ENCODE measurements at regions not wholly inside any gene's neighbourhood (a gene's known extent, or its start where the extent isn't known, plus 50 kb on each side); places are given as distances from the start of the nearest gene placed in this dataset.
"Not testable (repeated sequence)": the region's sequence is repeated elsewhere in the genome, so short reads cannot be mapped to it uniquely, and the experiment has no call there.

- no peak for DNase-seq (ENCODE audit: low spot score)
Measured at GRCh38 chr6:3962291-3963280, 113.4 kb downstream of the FAM50B start.

DNA sequence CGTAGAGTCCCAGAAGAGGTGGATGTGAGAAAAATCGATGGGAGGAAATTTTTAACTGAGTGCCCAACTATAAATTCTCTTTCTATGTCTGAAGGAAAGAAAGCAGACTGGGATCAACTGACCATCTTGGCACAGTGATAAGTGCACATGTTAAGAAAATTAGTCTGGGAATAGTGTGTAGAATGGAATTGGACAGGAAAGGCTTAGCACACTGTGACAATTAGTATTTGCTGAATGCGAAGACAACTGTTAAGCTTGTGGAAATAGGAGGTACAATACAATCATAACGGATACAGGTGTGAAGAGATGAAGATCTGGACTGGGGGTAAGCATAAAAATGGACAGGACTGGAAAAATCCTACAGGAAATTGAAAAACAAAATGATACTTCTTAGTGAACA, 114.3 kb downstream of the FAM50B start:
- DNase-seq (ENCODE audit: low spot score), result no peak

- no peak for DNase-seq (ENCODE audit: low spot score)
Measured at GRCh38 chr6:3965071-3965718, 113.7 kb downstream of the FAM217A start.

GRCh38 chr6:3966426-3966825, 112.5 kb downstream of the FAM217A start:
- no peak for DNase-seq (ENCODE audit: low spot score)

GRCh38 chr6:3970097-3970496, 108.8 kb downstream of the FAM217A start:
- DNase-seq (ENCODE audit: low spot score), result no peak

- not testable (repeated sequence) for DNase-seq (ENCODE audit: low spot score)
Measured at GRCh38 chr6:3973152-3973551, 105.8 kb downstream of the FAM217A start.

DNA sequence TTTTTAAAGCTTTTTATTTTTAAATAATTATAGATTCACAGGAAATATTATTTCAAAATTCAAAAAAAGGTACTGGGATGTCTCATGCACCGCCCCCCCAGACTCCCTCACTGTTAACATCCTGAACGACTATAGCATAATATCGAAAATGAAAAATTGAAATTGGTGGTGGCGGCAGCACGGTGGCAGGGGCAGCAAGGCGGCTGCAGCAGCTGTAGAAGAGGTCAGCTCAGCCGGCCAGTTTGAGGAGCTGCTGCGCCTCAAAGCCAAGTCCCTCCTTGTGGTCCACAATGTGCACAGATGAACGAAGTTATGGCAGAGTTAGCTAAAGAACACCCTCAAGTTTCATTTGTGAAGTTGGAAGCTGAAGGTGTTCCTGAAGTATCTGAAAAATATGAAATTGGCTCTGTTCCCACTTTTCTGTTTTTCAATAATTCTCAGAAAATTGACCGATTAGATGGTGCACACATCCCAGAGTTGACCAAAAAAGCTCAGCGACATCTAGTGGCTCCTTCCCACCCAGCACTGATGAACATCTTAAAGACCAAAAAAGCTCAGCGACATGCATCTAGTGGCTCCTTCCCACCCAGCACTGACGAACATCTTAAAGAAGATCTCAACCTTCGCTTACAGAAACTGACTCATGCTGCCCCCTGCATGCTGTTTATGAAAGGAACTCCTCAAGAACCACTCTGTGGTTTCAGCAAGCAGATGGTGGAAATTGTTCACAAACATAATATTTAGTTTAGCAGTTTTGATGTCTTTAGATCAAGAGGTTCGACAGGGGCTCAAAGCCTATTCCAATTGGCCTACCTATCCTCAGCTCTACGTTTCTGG, 100.8 kb downstream of the FAM217A start:
- peak; percentile 50 for DNase-seq (ENCODE audit: low spot score)

GRCh38 chr6:3978966-3979365, 100.0 kb downstream of the FAM217A start:
- DNase-seq (ENCODE audit: low spot score), result not testable (repeated sequence)

DNA sequence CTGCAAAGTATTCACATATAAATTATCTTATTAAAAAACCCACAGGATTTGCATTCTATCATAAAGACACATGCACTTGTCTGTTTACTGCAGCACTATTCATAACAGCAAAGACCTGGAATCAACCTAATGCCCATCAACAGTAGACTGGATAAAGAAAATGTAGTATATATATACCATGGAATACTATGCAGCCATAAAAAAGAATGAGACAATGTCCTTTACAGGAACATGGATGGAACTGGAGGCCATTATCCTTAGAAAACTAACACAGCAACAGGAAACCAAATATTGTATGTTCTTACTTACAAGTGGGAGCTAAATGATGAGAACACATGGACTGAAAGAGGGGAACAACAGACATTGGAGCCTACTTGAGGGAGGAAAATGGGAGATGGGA, 97.0 kb downstream of the FAM217A start:
- no peak for DNase-seq (ENCODE audit: low spot score)

GRCh38 chr6:3983778-3984177, 95.2 kb downstream of the FAM217A start:
- DNase-seq (ENCODE audit: low spot score), result no peak

GRCh38 chr6:3984494-3984893, 94.4 kb downstream of the FAM217A start:
- DNase-seq (ENCODE audit: low spot score), result no peak

GRCh38 chr6:3986241-3986640, 92.7 kb downstream of the FAM217A start:
- no peak for DNase-seq (ENCODE audit: low spot score)

- DNase-seq (ENCODE audit: low spot score), result no peak
Measured at GRCh38 chr6:3987053-3987452, 91.9 kb downstream of the FAM217A start.

GRCh38 chr6:3987576-3987975, 91.4 kb downstream of the FAM217A start:
- no peak for DNase-seq (ENCODE audit: low spot score)

DNA sequence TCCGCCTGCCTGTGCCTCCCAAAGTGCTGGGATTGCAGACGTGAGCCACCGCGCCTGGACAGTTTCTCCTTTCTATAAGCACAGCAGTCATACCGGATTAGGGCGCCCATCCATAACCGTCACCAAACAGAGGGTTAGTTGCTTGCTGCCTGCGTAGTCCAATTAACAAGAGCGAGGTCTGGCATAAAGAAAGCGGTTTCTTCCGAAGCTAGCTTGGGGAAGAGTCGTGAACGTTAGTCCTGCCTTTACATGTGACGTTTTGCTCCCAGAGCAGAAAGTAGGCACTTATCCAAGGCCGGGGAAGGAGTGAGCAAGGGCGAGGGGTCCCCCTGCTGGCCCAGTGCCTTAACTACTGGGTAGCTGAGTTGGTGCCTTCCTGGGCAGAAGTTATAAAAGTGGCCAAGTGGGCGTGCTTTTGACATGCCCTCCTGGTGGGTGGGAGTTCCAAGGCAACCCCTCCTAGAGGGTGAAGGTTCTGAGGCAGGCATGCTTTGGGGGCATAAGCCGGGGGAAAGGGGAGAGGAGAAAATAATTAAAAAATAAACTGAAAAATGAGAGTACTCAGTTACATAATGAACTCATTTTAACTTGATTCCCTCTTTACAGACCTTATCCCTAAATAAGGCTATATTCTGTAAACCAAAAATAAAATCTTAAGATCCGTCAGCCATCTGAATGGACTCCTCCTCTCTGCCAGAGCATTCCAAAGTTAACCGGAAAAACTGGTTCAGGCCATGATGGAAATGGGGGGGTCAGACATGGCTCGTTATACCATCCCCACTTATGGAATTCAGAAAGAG, 88.0 kb downstream of the FAM217A start:
- DNase-seq (ENCODE audit: low spot score), result peak; percentile 78

GRCh38 chr6:3991941-3992340, 87.0 kb downstream of the FAM217A start:
- no peak for DNase-seq (ENCODE audit: low spot score)

- no peak for DNase-seq (ENCODE audit: low spot score)
Measured at GRCh38 chr6:3996349-3996748, 82.6 kb downstream of the FAM217A start.

GRCh38 chr6:3997177-3997770, 81.7 kb downstream of the FAM217A start:
- no peak for DNase-seq (ENCODE audit: low spot score)

- no peak for DNase-seq (ENCODE audit: low spot score)
Measured at GRCh38 chr6:3999800-4000661, 78.9 kb downstream of the FAM217A start.

DNA sequence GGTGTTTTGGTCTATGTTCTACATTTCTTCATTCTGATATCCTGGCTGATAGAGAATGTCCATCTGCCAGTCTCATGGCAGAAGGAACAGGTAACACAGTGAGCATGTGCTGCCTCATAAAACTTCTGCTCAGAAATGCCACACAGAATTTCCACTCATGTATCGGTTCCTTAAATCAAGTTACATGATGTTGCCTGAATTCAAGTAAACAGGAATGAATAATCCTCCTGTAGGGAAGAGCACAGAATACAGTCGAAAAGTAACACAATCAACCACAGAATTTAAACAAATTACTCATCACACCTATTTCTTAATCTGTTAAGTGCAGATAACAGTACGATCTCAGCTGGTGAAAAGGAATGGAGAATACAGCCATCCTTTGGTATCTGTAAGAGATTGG, 74.7 kb downstream of the FAM217A start:
- no peak for DNase-seq (ENCODE audit: low spot score)

Measured in LoVo (cell line).